NCI-H1105 (cell line): ENCODE measurements at regions not wholly inside any gene's neighbourhood (a gene's known extent, or its start where the extent isn't known, plus 50 kb on each side); places are given as distances from the start of the nearest gene placed in this dataset.
"Not testable (repeated sequence)": the region's sequence is repeated elsewhere in the genome, so short reads cannot be mapped to it uniquely, and the experiment has no call there.

ENCODE experiments used
- DNase-seq: peaks from one replicate; lab custom pipeline; 2025; lab: John Stamatoyannopoulos, UW

- DNase-seq = not testable (repeated sequence)
These were observed 1764.4 kb upstream of the SEL1L start for GRCh38 chr14:83298016-83298415.

- DNase-seq = peak; percentile 56
These were observed 1766.9 kb upstream of the SEL1L start for GRCh38 chr14:83300476-83301064.

GRCh38 chr14:83301791-83302190 lies 1768.1 kb upstream of the SEL1L start:
- no peak for DNase-seq

- DNase-seq = no peak
These were observed 1775.6 kb upstream of the SEL1L start for GRCh38 chr14:83309211-83309610.

GRCh38 chr14:83309833-83310232 lies 1776.2 kb upstream of the SEL1L start:
- no peak for DNase-seq

GRCh38 chr14:83312511-83312910 lies 1778.9 kb upstream of the SEL1L start:
- no peak for DNase-seq

- no peak for DNase-seq
These were observed 1781.1 kb upstream of the SEL1L start for GRCh38 chr14:83314764-83315163.

GRCh38 chr14:83316356-83316755 lies 1782.7 kb upstream of the SEL1L start:
- no peak for DNase-seq

- no peak for DNase-seq
These were observed 1787.2 kb upstream of the SEL1L start for GRCh38 chr14:83320837-83321236.

- no peak for DNase-seq
These were observed 1797.9 kb upstream of the SEL1L start for GRCh38 chr14:83331513-83331912.

- DNase-seq = no peak
These were observed 1808.9 kb upstream of the SEL1L start for GRCh38 chr14:83342590-83342989.

GRCh38 chr14:83347874-83348273 lies 1814.2 kb upstream of the SEL1L start:
- no peak for DNase-seq

GRCh38 chr14:83355609-83356008 lies 1822.0 kb upstream of the SEL1L start:
- DNase-seq = no peak

GRCh38 chr14:83356080-83356479 lies 1822.4 kb upstream of the SEL1L start:
- DNase-seq = no peak

- no peak for DNase-seq
These were observed 1838.6 kb upstream of the SEL1L start for GRCh38 chr14:83372271-83372670.

- no peak for DNase-seq
These were observed 1845.8 kb upstream of the SEL1L start for GRCh38 chr14:83379436-83379835.

- no peak for DNase-seq
These were observed 1850.6 kb upstream of the SEL1L start for GRCh38 chr14:83384253-83384652.

- no peak for DNase-seq
These were observed 1861.7 kb upstream of the SEL1L start for GRCh38 chr14:83395321-83395720.

GRCh38 chr14:83416476-83416875 lies 1882.8 kb upstream of the SEL1L start:
- no peak for DNase-seq

- DNase-seq = peak; percentile 83
These were observed 1885.8 kb upstream of the SEL1L start for GRCh38 chr14:83419420-83419819.

- DNase-seq = no peak
These were observed 1888.1 kb upstream of the SEL1L start for GRCh38 chr14:83421711-83422110.

- no peak for DNase-seq
These were observed 1891.5 kb upstream of the SEL1L start for GRCh38 chr14:83425138-83425537.

- DNase-seq = no peak
These were observed 1892.1 kb upstream of the SEL1L start for GRCh38 chr14:83425706-83426105.

- DNase-seq = no peak
These were observed 1900.0 kb upstream of the SEL1L start for GRCh38 chr14:83433618-83434017.

- DNase-seq = no peak
These were observed 1908.1 kb upstream of the SEL1L start for GRCh38 chr14:83441801-83442200.
